OCI-LY1 (cell line): ENCODE measurements at regions not wholly inside any gene's neighbourhood (a gene's known extent, or its start where the extent isn't known, plus 50 kb on each side); places are given as distances from the start of the nearest gene placed in this dataset.

Source experiments
- EZH2 ChIP-seq: fragments of 200-600 bp; sonication (generic), shearing (Covaris generic); IDR thresholded peaks from 2 replicates; pipeline ENCODE4 v1.8.0; 2017; ENCODE audit warnings: borderline replicate concordance, mixed run types, mild to moderate bottlenecking, antibody characterized with exemption, low read length, moderate library complexity, mixed read lengths
- TF ChIP-seq, protein P1 (sequence below): fragments of 200-600 bp; sonication (generic), shearing (Covaris generic); IDR thresholded peaks from 2 replicates; pipeline ENCODE4 v1.5.1; 2017; ENCODE audit warnings: mild to moderate bottlenecking, antibody characterized with exemption, low read length, moderate library complexity, mixed read lengths

DNA sequence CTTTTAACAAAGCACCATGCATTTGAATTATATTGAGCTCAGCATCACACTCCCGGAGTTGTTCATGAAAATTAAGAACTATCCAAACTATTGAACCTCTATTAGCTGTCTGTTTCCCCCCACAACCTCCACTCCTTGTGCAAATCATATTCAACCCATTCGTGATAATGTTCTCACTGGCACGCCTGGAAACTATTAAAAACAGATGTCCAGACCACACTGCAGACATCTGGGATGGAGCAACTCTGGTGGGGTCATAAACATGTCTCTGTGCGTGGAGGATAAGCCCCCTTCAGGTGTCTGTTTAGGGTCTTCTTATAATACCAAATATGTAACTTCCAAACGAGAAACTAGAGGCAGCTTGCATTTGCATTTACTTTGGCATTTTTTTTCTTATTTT is 193.7 kb downstream of the TFAP2A start:
- TF ChIP-seq, protein P1, sequence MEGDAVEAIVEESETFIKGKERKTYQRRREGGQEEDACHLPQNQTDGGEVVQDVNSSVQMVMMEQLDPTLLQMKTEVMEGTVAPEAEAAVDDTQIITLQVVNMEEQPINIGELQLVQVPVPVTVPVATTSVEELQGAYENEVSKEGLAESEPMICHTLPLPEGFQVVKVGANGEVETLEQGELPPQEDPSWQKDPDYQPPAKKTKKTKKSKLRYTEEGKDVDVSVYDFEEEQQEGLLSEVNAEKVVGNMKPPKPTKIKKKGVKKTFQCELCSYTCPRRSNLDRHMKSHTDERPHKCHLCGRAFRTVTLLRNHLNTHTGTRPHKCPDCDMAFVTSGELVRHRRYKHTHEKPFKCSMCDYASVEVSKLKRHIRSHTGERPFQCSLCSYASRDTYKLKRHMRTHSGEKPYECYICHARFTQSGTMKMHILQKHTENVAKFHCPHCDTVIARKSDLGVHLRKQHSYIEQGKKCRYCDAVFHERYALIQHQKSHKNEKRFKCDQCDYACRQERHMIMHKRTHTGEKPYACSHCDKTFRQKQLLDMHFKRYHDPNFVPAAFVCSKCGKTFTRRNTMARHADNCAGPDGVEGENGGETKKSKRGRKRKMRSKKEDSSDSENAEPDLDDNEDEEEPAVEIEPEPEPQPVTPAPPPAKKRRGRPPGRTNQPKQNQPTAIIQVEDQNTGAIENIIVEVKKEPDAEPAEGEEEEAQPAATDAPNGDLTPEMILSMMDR, result no peak
- no peak for TF ChIP-seq EZH2
